ENCODE measurements at regions not wholly inside any gene's neighbourhood (a gene's known extent, or its start where the extent isn't known, plus 50 kb on each side); places are given as distances from the start of the nearest gene placed in this dataset.

DNA sequence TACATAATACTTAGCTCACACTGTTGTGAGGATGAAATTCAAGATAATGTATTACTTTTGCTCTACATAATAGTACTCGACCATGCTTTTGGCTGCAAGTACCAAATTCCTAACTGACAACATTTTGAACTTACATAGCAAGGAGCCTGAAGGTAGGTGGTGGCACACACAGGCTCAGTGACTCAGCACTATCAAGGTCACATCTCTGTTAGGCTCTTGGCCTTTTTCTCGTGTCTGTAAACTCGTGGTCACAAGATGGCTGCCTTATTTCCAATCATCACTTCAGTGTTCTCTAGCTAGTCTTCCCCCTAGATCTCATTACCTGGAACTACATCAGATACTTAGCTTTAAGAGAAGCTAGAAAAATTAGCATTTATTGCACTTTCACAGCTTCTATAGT is 61.4 kb upstream of the ABCB5 start:
- Histone ChIP-seq H3K27ac (no peak overlapping the region), H3K4me1 (no peaks in the 10 kb centered on the region), H3K27me3 (no peaks in the 10 kb centered on the region), H3K4me3 (no peak overlapping the region), H3K9me3 (no peaks in the 10 kb centered on the region), H3K36me3 (ENCODE audit: low read depth, missing control alignments) (no peaks in the 10 kb centered on the region)
- DNase-seq, result no peak
- 86 to 91% methylated on average over 3 of the region's 3 CpGs for WGBS, 2 donors
- intact Hi-C loops (cut with DNase I; ENCODE audit: low total_unique reads), result no loop called here
- TF ChIP-seq POLR2A (IDR thresholded peaks at IDR 0.05), result no peak
- TF ChIP-seq, protein P1, sequence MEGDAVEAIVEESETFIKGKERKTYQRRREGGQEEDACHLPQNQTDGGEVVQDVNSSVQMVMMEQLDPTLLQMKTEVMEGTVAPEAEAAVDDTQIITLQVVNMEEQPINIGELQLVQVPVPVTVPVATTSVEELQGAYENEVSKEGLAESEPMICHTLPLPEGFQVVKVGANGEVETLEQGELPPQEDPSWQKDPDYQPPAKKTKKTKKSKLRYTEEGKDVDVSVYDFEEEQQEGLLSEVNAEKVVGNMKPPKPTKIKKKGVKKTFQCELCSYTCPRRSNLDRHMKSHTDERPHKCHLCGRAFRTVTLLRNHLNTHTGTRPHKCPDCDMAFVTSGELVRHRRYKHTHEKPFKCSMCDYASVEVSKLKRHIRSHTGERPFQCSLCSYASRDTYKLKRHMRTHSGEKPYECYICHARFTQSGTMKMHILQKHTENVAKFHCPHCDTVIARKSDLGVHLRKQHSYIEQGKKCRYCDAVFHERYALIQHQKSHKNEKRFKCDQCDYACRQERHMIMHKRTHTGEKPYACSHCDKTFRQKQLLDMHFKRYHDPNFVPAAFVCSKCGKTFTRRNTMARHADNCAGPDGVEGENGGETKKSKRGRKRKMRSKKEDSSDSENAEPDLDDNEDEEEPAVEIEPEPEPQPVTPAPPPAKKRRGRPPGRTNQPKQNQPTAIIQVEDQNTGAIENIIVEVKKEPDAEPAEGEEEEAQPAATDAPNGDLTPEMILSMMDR (IDR thresholded peaks at IDR 0.05), result no peak

DNA sequence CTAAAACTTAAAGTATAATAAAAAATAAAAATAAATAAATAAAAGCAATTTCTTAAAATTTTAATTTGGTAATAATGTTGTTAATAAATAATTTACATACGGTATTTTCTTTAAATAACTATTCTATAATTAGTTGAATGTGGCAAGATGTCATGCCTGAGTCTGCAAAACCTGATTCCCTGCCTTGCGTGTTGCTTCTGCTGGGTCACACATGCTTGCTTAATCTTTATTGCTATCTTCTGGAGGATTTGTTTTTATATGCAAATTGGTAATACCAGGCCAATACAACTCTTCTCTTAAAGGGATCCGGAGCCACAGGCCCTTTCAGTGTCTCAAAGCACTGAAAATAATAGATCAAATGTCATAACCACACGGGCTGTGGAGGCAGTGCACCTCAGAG is 59.4 kb upstream of the ABCB5 start:
- TF ChIP-seq, protein P1 (IDR thresholded peaks at IDR 0.05), result no peak
- no peak for TF ChIP-seq POLR2A (IDR thresholded peaks at IDR 0.05)
- DNase-seq, result no peak
- no peaks in the 10 kb centered on the region for H3K27me3 ChIP-seq
- 86 to 88% methylated on average over 4 of the region's 4 CpGs for WGBS, 2 donors
- intact Hi-C loops (cut with DNase I; ENCODE audit: low total_unique reads), result no loop called here
- H3K4me1 ChIP-seq, result no peaks in the 10 kb centered on the region
- no peaks in the 10 kb centered on the region for H3K9me3 ChIP-seq
- no peak overlapping the region for H3K4me3 ChIP-seq
- H3K36me3 ChIP-seq (ENCODE audit: low read depth, missing control alignments), result no peaks in the 10 kb centered on the region
- H3K27ac ChIP-seq, result no peak overlapping the region

DNA sequence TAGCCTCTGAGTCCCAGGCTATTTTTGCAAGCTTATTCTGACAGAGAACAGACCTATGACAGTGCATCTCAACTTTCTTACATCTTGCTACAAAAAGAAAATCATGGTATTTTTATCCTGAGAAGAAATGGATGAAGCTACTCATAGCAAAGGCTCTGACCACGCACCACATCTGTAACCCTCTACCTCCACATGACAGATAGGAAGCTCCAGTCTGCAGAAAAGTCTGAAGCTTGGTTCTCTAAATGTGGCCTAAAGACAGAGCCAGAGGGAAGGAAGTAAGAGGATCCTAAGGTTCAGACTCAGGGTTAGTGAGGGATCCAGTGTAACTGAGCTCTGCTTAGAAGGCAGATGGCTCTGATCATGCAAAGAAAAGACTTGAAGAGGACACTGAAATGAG is 58.4 kb upstream of the ABCB5 start:
- TF ChIP-seq, protein P1 (IDR thresholded peaks at IDR 0.05), result no peak
- no peak for TF ChIP-seq POLR2A (IDR thresholded peaks at IDR 0.05)
- Histone ChIP-seq H3K9me3 (no peaks in the 10 kb centered on the region), H3K4me1 (no peaks in the 10 kb centered on the region), H3K27ac (no peak overlapping the region), H3K36me3 (ENCODE audit: low read depth, missing control alignments) (no peaks in the 10 kb centered on the region), H3K27me3 (no peaks in the 10 kb centered on the region), H3K4me3 (no peak overlapping the region)
- intact Hi-C loops (cut with DNase I; ENCODE audit: low total_unique reads), result no loop called here
- DNase-seq, result no peak
- 73 to 83% methylated on average over 1 of the region's 1 CpG for WGBS, 2 donors

DNA sequence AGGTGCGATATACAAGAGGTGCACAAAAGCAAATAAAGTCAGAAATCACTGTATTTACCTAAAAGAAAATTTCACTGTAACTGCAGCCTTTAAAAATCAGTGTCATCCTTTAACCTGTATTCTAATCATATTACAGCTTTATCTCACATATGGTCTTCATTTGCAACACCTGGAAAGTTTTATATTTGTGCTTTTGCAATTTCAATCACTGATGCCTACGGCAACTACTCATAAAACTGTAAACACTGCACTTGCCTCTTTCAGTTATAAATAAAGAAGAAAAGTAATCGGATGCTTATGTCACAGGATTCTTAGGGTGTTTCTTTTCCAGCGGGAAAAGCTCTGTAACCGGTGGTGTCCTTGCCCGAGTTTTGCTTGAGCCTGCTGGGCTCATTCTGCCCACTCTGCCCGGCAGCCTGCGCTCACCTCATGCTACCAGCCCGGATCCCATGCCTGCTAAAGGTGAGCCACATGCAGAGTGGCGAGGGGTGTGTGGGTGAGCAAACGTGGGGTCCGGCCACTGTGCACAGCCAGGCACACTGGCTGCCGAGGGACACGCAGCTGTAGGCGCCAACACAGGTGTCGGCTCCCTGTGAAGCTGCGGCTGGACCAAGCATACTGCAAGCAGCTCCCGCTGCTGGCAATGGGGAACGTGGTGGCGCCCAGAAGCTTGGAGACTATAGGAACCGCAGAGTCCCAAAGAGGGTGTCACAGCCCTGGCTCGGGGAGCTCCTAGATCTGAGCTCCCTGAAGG is 56.3 kb upstream of the ABCB5 start:
- TF ChIP-seq, protein P1 (IDR thresholded peaks at IDR 0.05), result no peak
- TF ChIP-seq POLR2A (IDR thresholded peaks at IDR 0.05), result no peak
- intact Hi-C loops (cut with DNase I; ENCODE audit: low total_unique reads), result no loop called here
- no peak overlapping the region for H3K4me3 ChIP-seq
- H3K4me1 ChIP-seq, result no peaks in the 10 kb centered on the region
- DNase-seq, result no peak
- H3K9me3 ChIP-seq, result no peaks in the 10 kb centered on the region
- H3K36me3 ChIP-seq (ENCODE audit: low read depth, missing control alignments), result no peaks in the 10 kb centered on the region
- 67 to 71% methylated on average over 15 to 22 of the region's 22 CpGs for WGBS, 2 donors
- H3K27me3 ChIP-seq, result no peaks in the 10 kb centered on the region
- no peak overlapping the region for H3K27ac ChIP-seq

DNA sequence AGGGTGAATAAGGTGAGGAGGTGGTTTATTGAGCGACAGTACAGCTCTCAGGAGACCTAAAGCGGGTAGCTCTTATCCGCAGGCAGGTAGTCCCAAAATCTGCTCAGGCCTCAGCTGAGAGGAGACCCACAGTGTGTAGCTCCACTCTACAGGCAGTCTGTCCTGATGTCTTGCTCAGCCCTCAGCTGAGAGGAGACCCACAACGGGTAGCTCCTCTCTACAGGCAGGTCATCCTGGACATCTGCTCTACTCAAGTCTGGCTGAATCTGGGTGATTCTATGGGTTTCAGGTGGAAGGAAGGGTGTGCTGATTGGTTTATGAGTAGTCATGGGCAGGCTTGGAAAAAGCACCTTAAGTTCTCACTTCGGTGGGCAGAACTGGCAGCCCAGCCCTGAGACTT is 55.6 kb upstream of the ABCB5 start:
- no peaks in the 10 kb centered on the region for H3K27me3 ChIP-seq
- no peak overlapping the region for H3K27ac ChIP-seq
- H3K9me3 ChIP-seq, result no peaks in the 10 kb centered on the region
- H3K36me3 ChIP-seq (ENCODE audit: low read depth, missing control alignments), result no peaks in the 10 kb centered on the region
- TF ChIP-seq, protein P1 (IDR thresholded peaks at IDR 0.05), result no peak
- no peak for TF ChIP-seq POLR2A (IDR thresholded peaks at IDR 0.05)
- no peaks in the 10 kb centered on the region for H3K4me1 ChIP-seq
- intact Hi-C loops (cut with DNase I; ENCODE audit: low total_unique reads), result no loop called here
- DNase-seq, result no peak
- H3K4me3 ChIP-seq, result peak overlapping the region in 1 of 2 donors; percentile 15
- WGBS, 2 donors, result 58 to 64% methylated on average over 4 to 5 of the region's 5 CpGs
